ENCODE measurements at regions not wholly inside any gene's neighbourhood (a gene's known extent, or its start where the extent isn't known, plus 50 kb on each side); places are given as distances from the start of the nearest gene placed in this dataset.

DNA sequence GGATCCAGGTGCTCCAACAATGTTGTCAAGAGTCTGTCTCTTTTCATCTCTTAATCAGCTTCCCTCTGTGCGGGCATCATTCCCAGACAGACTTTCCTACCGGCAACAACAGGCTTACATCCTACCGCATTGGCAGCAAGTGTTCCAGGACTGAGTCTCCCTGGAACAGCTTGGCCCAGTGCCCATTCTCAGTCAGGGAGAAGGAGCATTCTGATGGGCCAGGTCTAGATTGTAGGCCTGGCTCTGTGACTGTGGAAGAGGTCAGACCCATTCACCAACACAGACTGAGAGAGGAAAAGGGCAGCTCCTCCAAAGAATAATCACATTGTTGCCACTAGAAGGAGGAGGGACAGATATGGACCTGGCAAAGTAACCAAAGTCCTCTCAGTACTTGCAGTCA, 68.1 kb upstream of the TMEM132E start:
- TF ChIP-seq, protein P1, sequence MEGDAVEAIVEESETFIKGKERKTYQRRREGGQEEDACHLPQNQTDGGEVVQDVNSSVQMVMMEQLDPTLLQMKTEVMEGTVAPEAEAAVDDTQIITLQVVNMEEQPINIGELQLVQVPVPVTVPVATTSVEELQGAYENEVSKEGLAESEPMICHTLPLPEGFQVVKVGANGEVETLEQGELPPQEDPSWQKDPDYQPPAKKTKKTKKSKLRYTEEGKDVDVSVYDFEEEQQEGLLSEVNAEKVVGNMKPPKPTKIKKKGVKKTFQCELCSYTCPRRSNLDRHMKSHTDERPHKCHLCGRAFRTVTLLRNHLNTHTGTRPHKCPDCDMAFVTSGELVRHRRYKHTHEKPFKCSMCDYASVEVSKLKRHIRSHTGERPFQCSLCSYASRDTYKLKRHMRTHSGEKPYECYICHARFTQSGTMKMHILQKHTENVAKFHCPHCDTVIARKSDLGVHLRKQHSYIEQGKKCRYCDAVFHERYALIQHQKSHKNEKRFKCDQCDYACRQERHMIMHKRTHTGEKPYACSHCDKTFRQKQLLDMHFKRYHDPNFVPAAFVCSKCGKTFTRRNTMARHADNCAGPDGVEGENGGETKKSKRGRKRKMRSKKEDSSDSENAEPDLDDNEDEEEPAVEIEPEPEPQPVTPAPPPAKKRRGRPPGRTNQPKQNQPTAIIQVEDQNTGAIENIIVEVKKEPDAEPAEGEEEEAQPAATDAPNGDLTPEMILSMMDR (conservative IDR thresholded peaks at IDR 0.05; ENCODE audit: low read length): no peak
- DNase-seq (ENCODE audit: low read depth): no peak
- H3K4me3 ChIP-seq (ENCODE audit: low read length): no peak overlapping the region

DNA sequence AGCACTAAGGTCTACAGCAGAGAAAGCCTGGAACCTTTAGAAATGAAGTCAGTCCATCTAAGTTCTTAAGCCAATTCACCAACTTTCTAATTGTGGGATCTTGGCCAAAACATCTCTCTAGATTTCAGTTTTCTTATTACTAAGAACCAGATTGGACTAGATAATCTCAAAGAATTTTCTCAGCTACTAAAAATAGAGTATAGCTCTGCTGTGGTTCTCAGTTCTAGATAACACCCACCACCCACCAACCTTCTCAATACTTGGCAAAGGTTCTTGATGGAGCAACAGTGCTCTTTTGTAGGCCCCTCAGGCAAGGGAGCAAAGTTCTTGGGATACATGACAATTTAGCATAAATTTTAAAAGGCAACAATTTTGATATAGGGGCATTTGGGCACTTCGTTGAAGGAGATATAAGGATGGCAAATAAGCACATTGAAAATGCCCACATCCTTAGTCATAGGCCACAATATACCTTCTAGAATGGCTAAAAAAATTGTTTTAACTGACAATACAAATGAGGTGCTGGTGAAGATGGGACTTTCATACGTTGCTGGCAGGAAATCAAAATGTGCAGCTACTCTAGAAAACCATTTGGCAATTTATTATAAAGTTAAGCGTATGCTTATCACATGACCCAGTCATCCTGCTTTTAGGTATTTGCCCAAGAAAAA, 74.4 kb upstream of the TMEM132E start:
- no peak for DNase-seq (ENCODE audit: low read depth)
- TF ChIP-seq, protein P1 (conservative IDR thresholded peaks at IDR 0.05; ENCODE audit: low read length): no peak
- H3K4me3 ChIP-seq (ENCODE audit: low read length): no peak overlapping the region

DNA sequence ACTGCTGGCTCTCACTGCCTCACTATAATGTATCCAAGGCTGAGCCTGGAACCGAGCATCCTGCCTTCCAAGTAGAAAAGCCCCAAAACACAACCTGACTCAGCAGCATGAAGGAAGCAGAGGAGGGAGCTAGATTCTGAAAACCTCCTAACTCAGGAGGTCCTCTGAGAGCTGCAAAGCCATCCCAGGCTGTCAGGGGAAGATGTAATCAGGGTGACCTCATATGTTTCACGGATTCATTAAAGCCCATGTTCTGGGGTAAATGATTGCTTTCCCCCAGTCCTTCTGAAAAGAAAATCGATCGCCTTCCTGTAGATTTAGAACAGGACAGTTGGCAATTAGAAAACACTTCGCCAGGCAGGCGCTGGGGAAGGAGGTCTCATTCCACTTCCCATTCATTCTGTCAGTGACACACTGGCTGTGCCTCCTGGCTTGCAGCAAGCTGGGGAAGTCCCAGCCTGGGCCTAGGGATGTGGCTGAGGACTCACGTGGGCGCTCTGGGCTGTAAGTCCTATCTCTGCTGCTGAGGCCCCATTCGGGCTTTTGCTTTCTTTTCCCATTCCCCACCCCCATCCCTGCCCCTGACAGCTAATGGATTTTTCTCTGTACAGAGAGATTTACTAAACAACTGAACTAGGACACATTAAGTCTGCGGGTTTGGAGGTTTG, 75.7 kb upstream of the TMEM132E start:
- TF ChIP-seq, protein P1 (conservative IDR thresholded peaks at IDR 0.05; ENCODE audit: low read length): no peak
- no peak overlapping the region for H3K4me3 ChIP-seq (ENCODE audit: low read length)
- DNase-seq (ENCODE audit: low read depth): no peak

DNA sequence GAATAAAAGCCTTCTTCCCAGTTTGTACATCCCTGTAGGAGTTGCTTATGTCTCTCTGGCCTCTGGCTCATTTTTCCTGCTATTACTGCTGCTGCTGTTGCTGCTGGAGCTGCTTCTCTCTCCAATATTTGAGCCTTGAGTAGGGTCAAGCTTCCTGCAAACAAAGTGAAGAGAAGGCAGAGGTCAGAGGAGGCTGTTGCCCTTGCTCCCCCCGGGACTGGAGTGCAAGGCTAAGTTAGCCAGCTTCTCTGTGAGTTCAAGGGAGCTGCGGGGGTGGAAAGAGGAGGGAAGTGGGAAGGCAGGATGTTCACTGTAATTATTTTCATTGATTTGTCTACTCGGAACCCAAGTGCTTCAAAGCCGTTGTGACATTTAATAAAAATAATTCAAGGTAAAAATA, 77.0 kb upstream of the TMEM132E start:
- DNase-seq (ENCODE audit: low read depth): no peak
- no peak overlapping the region for H3K4me3 ChIP-seq (ENCODE audit: low read length)

DNA sequence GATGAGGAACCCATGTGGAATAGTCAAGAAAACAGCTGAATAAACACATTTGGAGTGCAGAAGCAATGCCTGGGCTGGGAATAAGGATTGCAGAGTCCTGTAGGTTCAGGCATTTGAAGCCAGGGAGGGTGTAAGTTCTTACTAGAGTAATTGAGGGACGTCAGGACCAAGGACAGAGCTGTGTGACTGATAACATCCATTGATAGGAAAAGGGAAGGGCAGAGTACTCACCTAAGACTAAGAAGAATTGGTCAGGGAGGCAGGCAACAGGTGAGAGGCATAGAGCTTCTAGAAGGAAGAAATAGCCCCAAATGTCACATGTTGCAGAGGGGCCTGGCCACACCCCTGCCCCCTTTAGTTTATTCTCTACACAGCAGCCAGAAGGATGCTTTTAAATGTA, 79.8 kb upstream of the TMEM132E start:
- no peak overlapping the region for H3K4me3 ChIP-seq (ENCODE audit: low read length)
- DNase-seq (ENCODE audit: low read depth): peak; percentile 9
- TF ChIP-seq, protein P1 (conservative IDR thresholded peaks at IDR 0.05; ENCODE audit: low read length): no peak

More for the DNA sequence above, 77.0 kb upstream of the TMEM132E start:
- TF ChIP-seq, protein P1 (conservative IDR thresholded peaks at IDR 0.05; ENCODE audit: low read length): no peak

DNA sequence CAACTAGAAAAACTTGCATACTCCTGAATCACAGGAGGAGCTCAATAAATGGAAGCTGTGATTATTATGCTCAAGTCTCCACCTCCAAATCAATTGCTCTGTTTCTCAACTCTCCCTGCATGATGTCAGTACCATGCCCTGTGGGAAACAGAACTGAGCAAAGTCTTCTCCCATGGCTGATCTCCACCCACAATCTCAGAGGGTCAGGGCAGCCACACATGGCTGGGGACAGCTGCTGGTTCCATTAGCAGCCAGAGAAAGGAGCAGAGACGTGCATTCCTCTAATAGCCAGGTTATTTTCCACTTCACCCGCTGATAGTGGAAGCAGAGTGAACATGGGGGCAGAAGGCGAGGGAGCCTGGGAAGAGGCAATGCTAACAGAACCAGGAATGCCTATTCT, 85.5 kb upstream of the TMEM132E start:
- TF ChIP-seq, protein P1 (conservative IDR thresholded peaks at IDR 0.05; ENCODE audit: low read length): no peak
- H3K4me3 ChIP-seq (ENCODE audit: low read length): no peak overlapping the region
- no peak for DNase-seq (ENCODE audit: low read depth)

DNA sequence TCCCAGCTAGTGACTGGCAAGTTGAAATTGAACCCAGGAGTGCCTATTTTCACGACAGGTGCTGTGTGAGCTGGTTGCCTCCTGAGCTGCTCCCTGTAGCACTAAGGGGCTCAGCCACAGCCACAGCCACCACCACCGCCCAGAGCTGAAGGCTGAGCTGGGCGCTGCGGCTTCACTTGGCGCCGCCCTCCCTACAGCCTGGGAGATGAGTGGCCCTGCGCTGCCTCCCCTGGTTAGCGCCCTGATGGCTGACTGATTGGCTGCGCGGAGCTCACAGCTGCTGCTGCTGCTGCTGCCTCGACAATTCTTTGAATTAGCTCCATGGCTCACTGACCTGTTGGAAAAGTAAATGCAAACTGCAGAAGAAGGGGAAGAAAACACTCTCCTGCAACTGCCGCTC, 91.8 kb upstream of the TMEM132E start:
- DNase-seq (ENCODE audit: low read depth): no peak

More for the DNA sequence above, 91.8 kb upstream of the TMEM132E start:
- H3K4me3 ChIP-seq (ENCODE audit: low read length): no peak overlapping the region
- TF ChIP-seq, protein P1 (conservative IDR thresholded peaks at IDR 0.05; ENCODE audit: low read length): no peak

All from AG10803 (cell line).